SK-MEL-5 (cell line): ENCODE measurements at regions not wholly inside any gene's neighbourhood (a gene's known extent, or its start where the extent isn't known, plus 50 kb on each side); places are given as distances from the start of the nearest gene placed in this dataset.
"Not testable (repeated sequence)": the region's sequence is repeated elsewhere in the genome, so short reads cannot be mapped to it uniquely, and the experiment has no call there.

Experiments
- DNase-seq: peaks from one replicate; pipeline ENCODE4 v3.0.0-alpha.2; 2016; ENCODE audit warnings: low read depth, low spot score
- in situ Hi-C: cut with HindIII; loops from 2 replicates; pipeline ENCODE4 v1.10.0; 2016; ENCODE audit warnings: low sequenced_read_pairs, high pct_unique_total_duplicates, low pct_unique_long_range_greater_than_20kb
- small RNA-seq, 2 experiments: library from RNA; depleted of rRNA; stranded (forward); fragments of <200 nt; gene quantifications; one replicate each; pipeline ENCODE3, GENCODE V24; 2014

DNA sequence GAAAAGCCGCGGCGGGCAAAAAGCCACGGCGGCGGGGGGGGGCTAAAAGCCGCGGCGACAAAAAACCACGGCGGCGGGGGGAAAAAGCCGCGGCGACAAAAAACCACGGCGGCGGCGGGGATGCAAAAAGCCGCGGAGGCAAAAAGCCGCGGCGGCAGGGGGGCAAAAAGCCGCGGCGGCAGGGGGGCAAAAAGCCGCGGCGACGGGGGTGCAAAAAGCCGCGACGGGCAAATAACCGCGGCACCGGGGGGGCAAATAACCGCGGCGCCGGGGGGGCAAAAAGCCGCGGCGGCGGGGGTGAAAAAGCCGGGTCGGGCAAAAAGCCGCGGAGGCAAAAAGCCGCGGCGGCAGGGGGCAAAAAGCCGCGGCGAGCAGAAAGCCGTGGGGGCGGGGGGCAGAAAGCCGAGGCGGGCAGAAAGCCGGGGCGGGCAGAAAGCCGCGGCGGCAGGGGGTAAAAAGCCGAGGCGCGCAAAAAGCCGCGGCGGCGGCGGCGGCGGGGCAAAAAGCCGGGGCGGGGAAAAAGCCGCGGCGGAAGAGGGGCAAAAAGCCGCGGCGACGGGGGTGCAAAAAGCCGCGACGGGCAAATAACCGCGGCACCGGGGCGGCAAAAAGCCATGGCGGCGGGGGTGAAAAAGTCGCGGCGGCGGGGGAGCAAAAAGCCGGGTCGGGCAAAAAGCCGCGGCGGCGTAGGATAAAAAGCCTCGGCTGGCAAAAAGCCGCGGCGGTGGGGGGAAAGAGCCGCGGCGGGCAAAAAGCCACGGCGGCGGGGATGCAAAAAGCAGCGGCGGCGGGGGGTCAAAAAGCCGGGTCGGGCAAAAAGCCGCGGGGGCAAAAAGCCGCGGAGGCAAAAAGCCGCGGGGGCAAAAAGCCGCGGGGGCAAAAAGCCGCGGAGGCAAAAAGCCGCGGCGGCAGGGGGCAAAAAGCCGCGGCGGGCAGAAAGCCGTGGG lies 1632.4 kb downstream of the RPIA start:
- in situ Hi-C loops, DNase-seq: not testable (repeated sequence)

DNA sequence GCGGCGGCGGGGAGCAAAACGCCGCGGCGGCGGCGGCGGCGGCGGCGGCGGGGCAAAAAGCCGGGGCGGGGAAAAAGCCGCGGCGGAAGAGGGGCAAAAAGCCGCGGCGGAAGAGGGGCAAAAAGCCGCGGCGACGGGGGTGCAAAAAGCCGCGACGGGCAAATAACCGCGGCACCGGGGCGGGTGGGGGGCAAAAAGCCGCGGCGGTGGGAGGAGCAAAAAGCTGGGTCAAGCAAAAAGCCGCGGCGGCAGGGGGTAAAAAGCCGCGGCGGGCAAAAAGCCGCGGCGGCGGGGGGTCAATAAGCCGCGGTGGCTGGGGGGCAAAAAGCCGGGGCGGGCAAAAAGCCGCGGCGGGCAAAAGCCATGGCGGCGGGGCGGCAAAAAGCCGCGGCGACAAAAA lies 1633.2 kb downstream of the RPIA start:
- DNase-seq, in situ Hi-C loops: not testable (repeated sequence)

DNA sequence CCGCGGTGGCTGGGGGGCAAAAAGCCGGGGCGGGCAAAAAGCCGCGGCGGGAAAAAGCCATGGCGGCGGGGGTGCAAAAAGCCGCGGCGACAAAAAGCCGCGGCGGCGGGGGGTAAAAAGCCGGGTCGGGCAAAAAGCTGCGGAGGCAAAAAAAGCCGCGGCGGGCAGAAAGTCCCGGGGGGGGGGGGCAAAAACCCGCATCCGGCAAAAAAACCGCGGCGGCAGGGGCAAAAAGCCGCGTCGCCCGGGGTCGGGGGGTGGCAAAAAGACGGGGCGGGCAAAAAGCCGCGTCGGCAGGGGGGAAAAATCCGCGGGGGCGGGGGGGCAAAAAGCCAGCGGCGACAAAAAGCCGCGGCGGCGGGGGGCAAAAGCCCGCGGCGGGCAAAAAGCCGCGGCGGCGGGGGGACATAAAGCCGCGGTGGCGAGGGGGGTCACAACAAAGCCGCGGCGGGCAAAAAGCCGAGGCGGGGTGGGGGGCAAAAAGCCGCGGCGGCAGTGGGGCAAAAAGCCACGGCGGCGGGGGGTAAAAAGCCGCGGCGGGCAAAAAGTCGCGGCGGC lies 1634.4 kb downstream of the RPIA start:
- DNase-seq, in situ Hi-C loops: not testable (repeated sequence)

DNA sequence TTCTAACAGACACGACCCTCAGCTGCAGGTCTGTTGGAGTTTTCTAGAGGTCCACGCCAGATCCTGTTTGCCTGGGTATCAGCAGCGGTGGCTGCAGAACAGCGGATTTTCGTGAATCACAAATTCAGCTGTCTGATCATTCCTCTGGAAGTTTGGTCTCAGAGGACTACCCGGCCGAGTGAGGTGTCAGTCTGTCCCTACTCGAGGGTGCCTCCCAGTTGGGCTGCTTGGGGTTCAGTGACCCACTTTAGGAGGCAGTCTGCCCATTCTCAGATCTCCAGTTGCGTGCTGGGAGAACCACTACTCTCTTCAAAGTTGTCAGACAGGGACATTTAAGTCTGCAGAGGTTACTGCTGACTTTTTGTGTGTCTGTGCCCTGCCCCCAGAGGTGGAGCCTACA lies 1664.1 kb downstream of the RPIA start:
- in situ Hi-C loops: not testable (repeated sequence)

DNA sequence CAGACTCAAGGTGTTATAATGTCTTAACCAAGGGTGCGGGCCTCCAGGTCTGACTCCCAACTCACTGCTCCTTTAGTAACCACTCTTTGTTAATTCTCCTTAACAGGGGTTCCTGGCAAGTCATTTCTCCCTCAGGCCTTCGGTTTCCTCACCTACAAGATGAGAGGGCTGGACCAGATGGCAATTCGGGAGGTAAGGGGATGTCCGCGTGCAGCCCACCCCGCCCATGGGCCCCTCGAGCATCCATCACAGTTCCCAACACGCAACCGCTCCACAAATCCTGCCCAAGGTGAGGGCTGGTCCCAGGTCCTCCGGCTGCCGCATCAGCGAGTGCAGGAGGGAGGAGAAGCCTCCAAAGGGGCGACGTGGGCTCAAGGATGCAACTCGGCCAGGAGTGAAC lies 1667.9 kb downstream of the RPIA start:
- DNase-seq, in situ Hi-C loops: not testable (repeated sequence)

More for the DNA sequence above, 1664.1 kb downstream of the RPIA start:
- not testable (repeated sequence) for DNase-seq

DNA sequence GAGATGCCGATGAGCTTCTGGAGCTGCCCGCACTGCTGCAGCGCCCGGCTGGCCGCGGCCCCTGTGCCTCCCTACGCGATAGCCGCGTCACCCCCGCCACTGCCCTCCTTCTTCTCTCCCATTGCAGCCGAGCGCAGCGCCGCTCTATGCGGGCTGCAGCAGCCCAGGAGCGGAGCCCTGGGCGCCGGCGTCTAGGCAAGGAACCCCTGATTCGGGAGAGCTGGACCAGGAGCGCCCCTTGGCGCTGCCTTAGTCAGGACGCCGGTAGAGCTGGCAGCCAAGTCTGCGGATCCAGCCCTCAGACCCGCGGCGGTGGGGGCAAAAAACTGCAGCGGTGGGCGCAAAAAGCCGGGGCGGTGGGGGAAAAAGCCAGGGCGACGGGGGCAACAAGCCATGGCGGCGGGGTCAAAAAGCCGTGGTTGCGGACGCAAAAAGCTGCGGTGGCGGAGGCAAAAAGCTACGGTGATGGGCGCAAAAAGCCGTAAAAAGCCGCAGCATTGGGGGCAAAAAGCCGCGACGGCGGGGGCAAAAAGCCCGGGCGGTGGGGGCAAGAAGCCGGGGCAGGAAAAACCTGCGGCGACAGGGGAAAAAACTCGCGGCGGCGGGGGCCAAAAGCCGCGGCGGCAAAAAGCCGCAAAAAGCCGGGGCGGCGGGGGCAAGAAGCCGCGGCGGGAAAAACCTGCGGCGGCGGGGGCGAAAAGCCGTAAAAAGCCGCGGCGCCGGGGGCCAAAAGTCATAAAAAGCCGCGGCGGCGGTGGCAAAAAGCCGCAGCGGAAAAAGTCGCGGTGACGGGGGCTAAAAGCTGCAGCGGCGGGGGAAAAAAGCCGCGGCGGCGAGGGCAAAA lies 1668.6 kb downstream of the RPIA start:
- DNase-seq, in situ Hi-C loops: not testable (repeated sequence)

DNA sequence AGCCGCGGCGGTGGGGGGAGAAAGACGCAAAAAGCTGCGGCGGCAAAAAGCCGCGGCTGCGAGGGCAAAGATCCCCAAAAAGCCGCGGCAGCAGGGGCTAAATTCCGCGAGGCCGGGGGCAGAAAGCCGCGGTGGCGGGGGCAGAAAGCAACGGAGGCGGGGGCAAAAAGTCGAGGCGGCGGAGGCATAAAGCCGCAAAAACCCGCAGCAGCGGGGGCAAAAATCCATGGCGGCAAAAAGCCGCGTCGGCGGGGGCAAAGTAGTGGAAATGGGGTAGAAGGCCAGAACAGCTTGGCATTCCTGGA lies 1669.2 kb downstream of the RPIA start:
- DNase-seq, in situ Hi-C loops: not testable (repeated sequence)

Small RNAs in the stretch of these regions (small RNA-seq; reads per million reads assigned to genes)
- 0 reads per million in 2 experiments for gene AC233263.1
- gene AC233263.2: 0 reads per million in 2 experiments
- gene IGKV1D-35: 0 reads per million in 2 experiments
- gene IGKV2D-19: 0 reads per million in 2 experiments
- gene IGKV2D-36: 0 reads per million in 2 experiments
- 0 reads per million in 2 experiments for gene IGKV2D-38
- gene IGKV3D-25: 0 reads per million in 2 experiments
